K562 (cell line): ENCODE measurements at regions not wholly inside any gene's neighbourhood (a gene's known extent, or its start where the extent isn't known, plus 50 kb on each side); places are given as distances from the start of the nearest gene placed in this dataset.

Source experiments
- ATAC-seq: fragments of 200-7000 bp; cut with Tn5 transposase; 3 replicates; pipeline ENCODE4 v1.9.1; 2020; ENCODE audit warnings: moderate library complexity
- BruUV-seq: library from RNA; stranded (reverse); fragments of 400-500 nt; replicated peaks from 2 replicates; lab custom pipeline; 2021; lab: Mats Ljungman, UMichigan
- CTCF ChIA-PET: fragments of 300-600 bp; formaldehyde crosslinking; extraction: SDS; loops from one replicate; lab custom pipeline; 2021; ENCODE audit warnings: low intra/inter-chr PET ratio; lab: Yijun Ruan, JAX
- POLR2A ChIA-PET: fragments of 300-600, 350-650 bp; sonication (Branson Sonifier 250); formaldehyde crosslinking; extraction: SDS; loops from one replicate; lab custom pipeline; 2021; ENCODE audit warnings: antibody characterized with exemption, inconsistent platforms; lab: Yijun Ruan, JAX
- DNase-seq, 4 experiments: peaks; one replicate each; pipeline versions ENCODE4 v3.0.0 to v3.0.0-alpha.2; 2011 to 2018; ENCODE audit warnings: low spot score in 3 of 4, mixed read lengths in 3 of 4; ENCODE audit errors: extremely low read depth in 1 of 4
- FAIRE-seq: peaks from 2 replicates; lab custom pipeline; 2011; peaks lifted over from hg19 to GRCh38; lab: Jason Lieb, UNC
- H2AFZ ChIP-seq: 2 replicates; pipeline ENCODE4 v1.6.0; 2011; ENCODE audit warnings: low read depth, low read length, control low read depth, inconsistent platforms
- H3K27ac ChIP-seq: fragments of 200-600 bp; 3 replicates; pipeline ENCODE4 v1.8.0; 2011; ENCODE audit warnings: low read depth, mild to moderate bottlenecking, control low read depth, inconsistent platforms, low read length, moderate library complexity, mixed read lengths; ENCODE audit errors: extremely low read depth
- H3K27me3 ChIP-seq, 2 experiments: fragments of 300-600 bp in 1 of 2; 2 replicates in 1 of 2; 3 replicates in 1 of 2; pipeline versions ENCODE4 v1.6.0 to v1.8.0; 2011; ENCODE audit warnings: inconsistent platforms in 2 of 2, low read length in 2 of 2, mild to moderate bottlenecking in 1 of 2, mixed read lengths in 1 of 2, moderate library complexity in 1 of 2; ENCODE audit not compliant: control insufficient read depth in 2 of 2, insufficient read depth in 2 of 2
- H3K36me3 ChIP-seq: fragments of 300-600 bp; 3 replicates; pipeline ENCODE4 v1.8.0; 2011; ENCODE audit warnings: mild to moderate bottlenecking, low read length, inconsistent platforms; ENCODE audit not compliant: control insufficient read depth, insufficient read depth
- H3K4me1 ChIP-seq, 2 experiments: fragments of 200-600 bp in 1 of 2; replicated peaks in 1 of 2; 2 replicates in 1 of 2; 3 replicates in 1 of 2; pipeline versions ENCODE4 v1.5.1 to v1.8.0; 2011; ENCODE audit warnings: inconsistent platforms in 2 of 2, low read length in 2 of 2, mild to moderate bottlenecking in 1 of 2, mixed read lengths in 1 of 2, moderate library complexity in 1 of 2; ENCODE audit not compliant: control insufficient read depth in 2 of 2, insufficient read depth in 2 of 2
- H3K4me2 ChIP-seq: 2 replicates; pipeline ENCODE4 v1.6.1; 2011; ENCODE audit warnings: low read length, control low read depth, inconsistent platforms, mixed read lengths; ENCODE audit not compliant: insufficient read depth
- H3K4me3 ChIP-seq: fragments of 200-600 bp; sonication (generic), shearing (Covaris generic); 2 replicates; pipeline ENCODE4 v1.5.1; 2016; ENCODE audit warnings: control low read depth, inconsistent platforms
- H3K79me2 ChIP-seq: fragments of 200-600 bp; 3 replicates; pipeline ENCODE4 v1.8.0; 2011; ENCODE audit warnings: low read length, inconsistent platforms; ENCODE audit not compliant: control insufficient read depth, insufficient read depth
- H3K9ac ChIP-seq, 2 experiments: 2 replicates each; pipeline versions ENCODE4 v1.6.0 to v1.6.1; 2011; ENCODE audit warnings: low read depth in 2 of 2, low read length in 2 of 2, control low read depth in 1 of 2, inconsistent platforms in 1 of 2, mild to moderate bottlenecking in 1 of 2, mixed read lengths in 1 of 2; ENCODE audit not compliant: insufficient read depth in 1 of 2
- H3K9me1 ChIP-seq: one replicate; pipeline ENCODE4 v1.6.0; 2011; ENCODE audit warnings: inconsistent platforms, mild to moderate bottlenecking, low read length, moderate library complexity; ENCODE audit not compliant: control insufficient read depth, insufficient read depth
- H3K9me3 ChIP-seq: replicated peaks from 2 replicates; pipeline ENCODE4 v1.5.1; 2011; ENCODE audit warnings: low read depth, low read length, inconsistent platforms; ENCODE audit not compliant: control insufficient read depth, insufficient read depth
- H4K20me1 ChIP-seq: replicated peaks from 2 replicates; pipeline ENCODE4 v1.6.1; 2011; ENCODE audit warnings: low read length, inconsistent platforms, mixed read lengths; ENCODE audit not compliant: control insufficient read depth, insufficient read depth
- ASH1L ChIP-seq: fragments of 450-650 bp; IDR thresholded peaks from 2 replicates; pipeline ENCODE4 v1.6.1; 2018; ENCODE audit warnings: borderline replicate concordance, mild to moderate bottlenecking, low read depth; ENCODE audit not compliant: partially characterized antibody
- C11orf30 ChIP-seq: fragments of 450-650 bp; IDR thresholded peaks from 2 replicates; pipeline ENCODE4 v1.6.1; 2016; ENCODE audit warnings: low read depth, mild to moderate bottlenecking
- FOSL1 ChIP-seq: fragments of 200-800 bp; sonication (Bioruptor generic); conservative IDR thresholded peaks from 2 replicates; pipeline ENCODE4 v1.6.1; 2016; ENCODE audit warnings: missing genetic modification characterization, missing compliant biosample characterization
- HDAC2 ChIP-seq: fragments of 450-650 bp; IDR thresholded peaks from 2 replicates; pipeline ENCODE4 v1.6.1; 2016; ENCODE audit warnings: mild to moderate bottlenecking
- MAFF ChIP-seq: IDR thresholded peaks from 2 replicates; pipeline ENCODE4 v1.6.1; 2012; ENCODE audit warnings: low read length, improper control_type of control experiment
- MAFK ChIP-seq: IDR thresholded peaks from 2 replicates; pipeline ENCODE4 v1.6.1; 2011; ENCODE audit warnings: low read length, improper control_type of control experiment
- PHB ChIP-seq: fragments of 250-450 bp; sonication (Bioruptor Pico); IDR thresholded peaks from 2 replicates; pipeline ENCODE4 v1.5.0; 2021
- RFX5 ChIP-seq: IDR thresholded peaks from 2 replicates; pipeline ENCODE4 v1.6.1; 2011; ENCODE audit warnings: low read depth, mild to moderate bottlenecking, improper control_type of control experiment, low read length
- SIRT6 ChIP-seq: IDR thresholded peaks from one replicate; pipeline ENCODE4 v1.6.1; 2012; ENCODE audit warnings: low read depth, mild to moderate bottlenecking, control low read depth, inconsistent platforms, low read length, moderate library complexity
- ZNF584 ChIP-seq: fragments of 200-800 bp; sonication (Bioruptor generic); IDR thresholded peaks from 2 replicates; pipeline ENCODE4 v1.6.1; 2016; ENCODE audit warnings: low read depth, mild to moderate bottlenecking, missing genetic modification characterization, missing compliant biosample characterization
- ZNF79 ChIP-seq: fragments of 250-450 bp; sonication (Bioruptor Pico); IDR thresholded peaks from 2 replicates; pipeline ENCODE4 v1.4.0; 2020; ENCODE audit warnings: low read depth, mild to moderate bottlenecking, moderate library complexity
- ZSCAN32 ChIP-seq: fragments of 450-650 bp; formaldehyde crosslinking; IDR thresholded peaks from 2 replicates; pipeline ENCODE4 v1.4.0; 2020; ENCODE audit warnings: mild to moderate bottlenecking, moderate library complexity
- WGBS: fragments of 100-300 bp; shearing (Covaris generic); methylation state at CpG from one replicate; pipeline ENCODE4 v1.1.6; 2016; ENCODE audit warnings: low coverage, mixed read lengths; ENCODE audit not compliant: insufficient coverage; ENCODE audit errors: missing lambda C conversion rate; 5-methylcytosine and 5-hydroxymethylcytosine counted together
- in situ Hi-C: fragments of 300-500 bp; cut with MboI; formaldehyde crosslinking; loops from 4 replicates; pipeline ENCODE4 v1.15.0; 2018; ENCODE audit warnings: inconsistent platforms, mixed read lengths
- intact Hi-C: fragments of 100-400 bp; cut with micrococcal nuclease; formaldehyde crosslinking; loops from 2 replicates; pipeline ENCODE4 v1.14.2; 2022
- TF ChIP-seq, protein P1 (sequence below): fragments of 200-800 bp; sonication (Bioruptor generic); IDR thresholded peaks from 2 replicates; pipeline ENCODE4 v1.6.1; 2017; ENCODE audit warnings: missing genetic modification characterization, missing compliant biosample characterization

GRCh38 chrX:2576793-2577192, 76.0 kb upstream of the DHRSX start (continued):
- TF ChIP-seq ZNF79 (CRISPR knock-in tag) (no peak), FOSL1 (tag) (peak; percentile 95), RFX5 (no peak), C11orf30 (peak; percentile 71), MAFK (peak; percentile 68), MAFF (peak; percentile 55; the same call in 1 of the 2 replicates)
- TF ChIP-seq, protein P1, sequence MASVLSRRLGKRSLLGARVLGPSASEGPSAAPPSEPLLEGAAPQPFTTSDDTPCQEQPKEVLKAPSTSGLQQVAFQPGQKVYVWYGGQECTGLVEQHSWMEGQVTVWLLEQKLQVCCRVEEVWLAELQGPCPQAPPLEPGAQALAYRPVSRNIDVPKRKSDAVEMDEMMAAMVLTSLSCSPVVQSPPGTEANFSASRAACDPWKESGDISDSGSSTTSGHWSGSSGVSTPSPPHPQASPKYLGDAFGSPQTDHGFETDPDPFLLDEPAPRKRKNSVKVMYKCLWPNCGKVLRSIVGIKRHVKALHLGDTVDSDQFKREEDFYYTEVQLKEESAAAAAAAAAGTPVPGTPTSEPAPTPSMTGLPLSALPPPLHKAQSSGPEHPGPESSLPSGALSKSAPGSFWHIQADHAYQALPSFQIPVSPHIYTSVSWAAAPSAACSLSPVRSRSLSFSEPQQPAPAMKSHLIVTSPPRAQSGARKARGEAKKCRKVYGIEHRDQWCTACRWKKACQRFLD: no peak
- TF ChIP-seq, all 486 proteins: peak for 28

DNA sequence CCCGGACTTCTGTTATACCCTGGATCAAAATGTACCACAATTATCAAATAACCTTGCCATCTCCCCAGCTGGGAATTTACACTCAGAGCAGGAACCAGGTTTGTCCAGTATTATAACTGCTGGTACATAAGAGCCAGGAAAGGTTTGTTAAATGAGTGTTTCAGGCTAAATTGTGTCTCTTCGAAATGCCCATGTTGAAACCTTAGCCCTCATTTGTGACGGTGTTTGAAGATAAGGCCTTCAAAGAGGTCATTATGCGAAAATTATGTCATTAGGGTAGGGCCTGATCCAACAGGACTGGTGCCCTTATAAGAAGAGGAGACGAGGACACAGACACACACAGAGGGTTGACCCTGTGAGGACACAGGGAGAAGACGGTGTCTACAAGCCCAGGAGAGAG, 73.5 kb upstream of the DHRSX start:
- 10% methylated on average over 5 of the region's 6 CpGs for WGBS
- FAIRE-seq (no peak), DNase-seq (no peak), ATAC-seq (no peak)
- Histone ChIP-seq H3K79me2 (no peaks in the 10 kb centered on the region), H3K9me1 (no peaks in the 10 kb centered on the region), H3K4me1 (peaks cover 0 to 2% of the 10 kb centered on the region in 2 experiments; a peak in 1 of 5 replicates), H4K20me1 (no peaks in the 10 kb centered on the region), H3K4me2 (no peak overlapping the region), H3K27me3 (no peaks in the 10 kb centered on the region), H3K4me3 (no peak overlapping the region), H3K9ac (no peak overlapping the region), H3K9me3 (no peaks in the 10 kb centered on the region), H3K36me3 (no peaks in the 10 kb centered on the region), H2AFZ (no peak overlapping the region), H3K27ac (no peak overlapping the region)
- BruUV-seq: no TSS peak
- ChIA-PET POLR2A (no interaction called here), CTCF (no interaction called here)
- in situ Hi-C loops (no loop called here), intact Hi-C loops (no loop called here)
- TF ChIP-seq HDAC2 (no peak), ZNF584 (no peak), SIRT6 (no peak), PHB (no peak), ASH1L (no peak), ZSCAN32 (CRISPR knock-in tag) (no peak)
